ENCODE measurements at regions not wholly inside any gene's neighbourhood (a gene's known extent, or its start where the extent isn't known, plus 50 kb on each side); places are given as distances from the start of the nearest gene placed in this dataset.
"Not testable (repeated sequence)": the region's sequence is repeated elsewhere in the genome, so short reads cannot be mapped to it uniquely, and the experiment has no call there.

DNA sequence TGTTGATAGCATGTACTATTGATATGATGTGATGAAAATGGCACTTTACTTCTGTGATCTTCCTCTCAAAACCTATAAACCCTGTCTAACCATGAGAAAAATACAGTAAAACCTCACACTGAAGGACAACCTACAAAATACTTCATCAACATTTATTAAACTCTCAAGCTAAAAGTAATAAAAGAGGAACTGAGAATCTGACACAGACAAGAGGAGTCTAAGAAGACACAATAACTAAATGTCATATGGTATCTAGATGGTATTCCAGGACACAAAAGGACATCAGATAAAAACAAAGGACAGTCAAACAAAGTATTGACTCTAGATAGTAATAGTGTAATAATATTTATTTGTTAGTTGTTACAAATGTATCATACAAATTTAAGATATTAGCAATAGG is 655.3 kb downstream of the SH3BGRL start:
- H3K27me3 ChIP-seq (ENCODE audit: control insufficient read depth, insufficient read depth, low read length), result no peaks in the 10 kb centered on the region
- no peak overlapping the region for H3K4me3 ChIP-seq (ENCODE audit: low read depth, low read length)
- no peaks in the 10 kb centered on the region for H3K36me3 ChIP-seq (ENCODE audit: control insufficient read depth, insufficient read depth, low read length)
- no peaks in the 10 kb centered on the region for H3K4me1 ChIP-seq (ENCODE audit: control insufficient read depth, insufficient read depth, low read length)
- peaks cover 89% of the 10 kb centered on the region for H3K9me3 ChIP-seq (ENCODE audit: control insufficient read depth, insufficient read depth, low read length)
- no peak overlapping the region for H3K9ac ChIP-seq (ENCODE audit: low read depth, low read length)
- no peak overlapping the region for H3K27ac ChIP-seq (ENCODE audit: low read depth, low read length)

DNA sequence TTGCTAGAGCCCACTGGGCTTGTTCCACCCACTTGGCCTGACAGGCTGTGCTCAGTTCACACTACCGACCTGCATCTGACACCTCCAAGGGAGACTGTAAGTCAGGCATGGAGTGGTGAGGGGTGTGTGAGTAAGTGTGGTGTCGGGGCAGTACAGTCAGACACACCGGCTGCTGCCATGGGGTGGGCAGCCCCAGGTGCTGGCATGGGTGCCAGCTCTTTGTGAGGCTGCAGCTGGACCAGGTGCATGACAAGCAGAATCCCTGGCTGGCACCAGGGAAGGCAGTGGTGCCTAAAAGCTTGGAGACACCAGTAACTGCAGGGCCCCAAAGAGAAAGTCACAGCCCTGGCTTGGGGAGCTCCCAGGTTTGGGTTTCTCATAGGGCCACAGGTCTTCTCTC is 665.0 kb downstream of the SH3BGRL start:
- Histone ChIP-seq H3K9ac (ENCODE audit: low read depth, low read length) (no peak overlapping the region), H3K27me3 (ENCODE audit: control insufficient read depth, insufficient read depth, low read length) (no peaks in the 10 kb centered on the region), H3K4me3 (ENCODE audit: low read depth, low read length) (no peak overlapping the region), H3K36me3 (ENCODE audit: control insufficient read depth, insufficient read depth, low read length) (no peaks in the 10 kb centered on the region), H3K27ac (ENCODE audit: low read depth, low read length) (no peak overlapping the region), H3K9me3 (ENCODE audit: control insufficient read depth, insufficient read depth, low read length) (peaks cover 90% of the 10 kb centered on the region), H3K4me1 (ENCODE audit: control insufficient read depth, insufficient read depth, low read length) (no peaks in the 10 kb centered on the region)

DNA sequence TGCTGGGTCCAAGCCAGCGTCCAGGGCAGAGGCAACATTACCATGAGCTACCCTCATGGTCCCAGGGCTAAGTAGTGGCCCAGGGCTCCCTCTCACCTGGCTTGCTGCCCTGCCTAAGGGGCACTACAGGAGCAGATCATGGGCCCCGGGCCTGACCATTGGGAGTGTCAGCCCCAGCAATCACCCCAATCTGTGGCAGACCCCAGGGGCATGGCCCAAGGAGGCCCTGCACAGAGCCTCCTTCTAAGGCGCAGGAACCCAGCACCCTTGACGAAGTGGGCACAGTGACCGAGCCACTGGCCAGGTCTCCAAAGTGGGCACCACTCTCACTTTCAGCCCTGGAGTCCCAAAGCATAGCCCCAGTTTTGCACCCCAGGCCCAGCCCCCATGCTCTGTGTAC is 667.1 kb downstream of the SH3BGRL start:
- Histone ChIP-seq H3K4me1 (ENCODE audit: control insufficient read depth, insufficient read depth, low read length) (no peaks in the 10 kb centered on the region), H3K9ac (ENCODE audit: low read depth, low read length) (no peak overlapping the region), H3K27ac (ENCODE audit: low read depth, low read length) (no peak overlapping the region), H3K4me3 (ENCODE audit: low read depth, low read length) (no peak overlapping the region), H3K9me3 (ENCODE audit: control insufficient read depth, insufficient read depth, low read length) (peaks cover 94% of the 10 kb centered on the region), H3K36me3 (ENCODE audit: control insufficient read depth, insufficient read depth, low read length) (no peaks in the 10 kb centered on the region), H3K27me3 (ENCODE audit: control insufficient read depth, insufficient read depth, low read length) (no peaks in the 10 kb centered on the region)

DNA sequence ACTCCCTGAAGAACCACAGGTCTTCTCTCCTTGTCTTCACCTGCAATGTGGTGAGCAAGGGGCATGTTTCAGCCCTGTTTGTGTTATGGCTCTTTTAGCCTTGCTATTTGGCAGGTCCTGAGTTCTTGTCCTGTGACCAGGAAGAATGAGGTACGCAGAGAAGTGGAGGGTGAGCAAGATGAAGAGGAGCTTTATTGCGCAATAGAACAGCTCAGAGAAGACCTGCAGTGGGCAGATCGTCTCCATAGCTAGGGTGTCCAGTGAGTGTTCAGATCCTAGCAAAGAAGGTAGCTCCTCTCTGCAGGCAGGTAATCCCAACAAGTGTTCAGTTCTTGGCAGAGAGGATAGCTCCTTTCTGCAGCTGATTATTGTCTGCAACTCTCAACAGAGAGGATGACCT is 672.9 kb downstream of the SH3BGRL start:
- Histone ChIP-seq H3K4me1 (ENCODE audit: control insufficient read depth, insufficient read depth, low read length) (no peaks in the 10 kb centered on the region), H3K27ac (ENCODE audit: low read depth, low read length) (no peak overlapping the region), H3K4me3 (ENCODE audit: low read depth, low read length) (no peak overlapping the region), H3K27me3 (ENCODE audit: control insufficient read depth, insufficient read depth, low read length) (no peaks in the 10 kb centered on the region), H3K9me3 (ENCODE audit: control insufficient read depth, insufficient read depth, low read length) (peaks cover 96% of the 10 kb centered on the region), H3K36me3 (ENCODE audit: control insufficient read depth, insufficient read depth, low read length) (no peaks in the 10 kb centered on the region), H3K9ac (ENCODE audit: low read depth, low read length) (no peak overlapping the region)

DNA sequence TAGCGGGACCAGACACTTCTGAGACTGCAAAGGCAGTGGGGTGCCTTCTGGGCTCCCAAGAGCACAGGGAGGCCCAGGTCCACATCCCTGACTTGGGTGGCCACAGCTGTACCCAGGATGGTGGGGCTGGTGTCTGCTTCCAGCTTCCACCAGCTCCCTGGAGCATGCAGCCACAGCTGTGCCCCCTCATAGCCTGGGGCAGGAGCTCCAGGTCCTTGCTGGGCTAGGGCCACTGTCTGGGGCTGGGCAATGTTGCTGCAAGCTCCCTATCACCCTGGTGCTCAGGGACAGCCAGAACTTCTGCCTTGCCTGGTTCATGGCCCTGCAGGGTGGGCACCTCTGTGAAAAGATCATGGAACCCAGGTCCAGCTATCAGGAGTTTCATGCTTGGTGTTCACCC is 673.9 kb downstream of the SH3BGRL start:
- Histone ChIP-seq H3K4me3 (ENCODE audit: low read depth, low read length) (no peak overlapping the region), H3K9ac (ENCODE audit: low read depth, low read length) (no peak overlapping the region), H3K4me1 (ENCODE audit: control insufficient read depth, insufficient read depth, low read length) (no peaks in the 10 kb centered on the region), H3K27ac (ENCODE audit: low read depth, low read length) (no peak overlapping the region), H3K36me3 (ENCODE audit: control insufficient read depth, insufficient read depth, low read length) (no peaks in the 10 kb centered on the region), H3K27me3 (ENCODE audit: control insufficient read depth, insufficient read depth, low read length) (no peaks in the 10 kb centered on the region), H3K9me3 (ENCODE audit: control insufficient read depth, insufficient read depth, low read length) (peaks cover 96% of the 10 kb centered on the region)

DNA sequence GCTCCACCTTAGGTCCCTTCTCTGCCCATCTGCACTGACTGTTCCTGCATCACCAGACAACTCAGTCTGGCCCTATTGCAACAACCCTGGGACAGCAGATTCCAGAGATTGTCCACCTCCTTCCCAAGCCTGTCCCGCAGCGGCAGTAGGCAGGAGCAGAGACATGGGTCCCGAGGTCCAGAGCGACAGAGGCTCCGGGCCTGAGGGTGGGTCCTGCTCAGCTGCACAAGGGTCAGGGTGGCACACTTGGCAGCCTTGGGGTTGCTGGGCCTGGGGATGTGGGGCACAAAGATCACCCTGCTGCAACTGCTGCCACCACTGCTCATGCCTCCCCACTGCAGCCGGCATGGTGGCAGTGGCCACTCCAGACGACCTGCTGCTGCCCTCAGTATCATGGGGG is 674.5 kb downstream of the SH3BGRL start:
- Histone ChIP-seq H3K9ac (ENCODE audit: low read depth, low read length) (no peak overlapping the region), H3K27me3 (ENCODE audit: control insufficient read depth, insufficient read depth, low read length) (no peaks in the 10 kb centered on the region), H3K9me3 (ENCODE audit: control insufficient read depth, insufficient read depth, low read length) (peaks cover 95% of the 10 kb centered on the region), H3K36me3 (ENCODE audit: control insufficient read depth, insufficient read depth, low read length) (no peaks in the 10 kb centered on the region), H3K27ac (ENCODE audit: low read depth, low read length) (no peak overlapping the region), H3K4me3 (ENCODE audit: low read depth, low read length) (no peak overlapping the region), H3K4me1 (ENCODE audit: control insufficient read depth, insufficient read depth, low read length) (no peaks in the 10 kb centered on the region)

DNA sequence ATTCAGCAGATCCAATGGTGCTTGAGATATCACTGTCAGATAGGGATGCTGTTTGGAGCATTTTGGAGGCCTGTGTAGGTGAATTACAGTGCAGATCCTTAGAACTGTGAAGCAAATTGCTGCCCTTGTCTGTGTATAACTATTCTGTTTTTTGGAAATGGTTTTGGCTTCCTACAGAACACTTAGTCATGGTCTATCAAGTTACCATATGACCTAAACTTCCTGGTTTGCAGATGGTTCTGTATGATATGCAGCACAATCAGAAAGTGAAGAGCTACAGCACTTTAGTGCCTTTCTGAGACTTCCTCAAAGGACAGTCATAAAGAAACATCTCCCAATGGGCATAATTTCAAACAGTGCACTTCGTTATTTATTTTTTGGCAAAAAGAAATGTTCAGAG is 688.6 kb downstream of the SH3BGRL start:
- H3K27me3 ChIP-seq (ENCODE audit: control insufficient read depth, insufficient read depth, low read length), result no peaks in the 10 kb centered on the region

DNA sequence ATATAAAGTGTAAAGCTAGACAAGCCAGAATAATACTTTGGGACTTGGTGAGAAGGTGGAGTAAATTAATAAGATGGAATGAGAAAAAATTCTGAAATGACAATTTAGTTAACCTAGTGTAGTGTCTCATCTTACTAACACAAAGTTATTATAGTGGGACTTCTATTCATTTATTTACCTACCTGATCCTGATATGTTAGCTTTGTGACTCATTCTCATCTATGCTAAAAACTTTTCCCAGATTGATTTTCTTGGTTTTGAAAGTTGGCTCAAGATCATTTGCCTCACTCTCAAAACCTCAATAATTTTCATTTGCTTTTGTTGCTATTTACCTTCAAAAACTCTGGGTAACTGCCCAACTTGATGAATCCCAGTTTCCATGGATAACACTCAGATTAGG is 698.6 kb downstream of the SH3BGRL start:
- no peaks in the 10 kb centered on the region for H3K4me1 ChIP-seq (ENCODE audit: control insufficient read depth, insufficient read depth, low read length)
- H3K9me3 ChIP-seq (ENCODE audit: control insufficient read depth, insufficient read depth, low read length), result peaks cover 74% of the 10 kb centered on the region
- no peak overlapping the region for H3K4me3 ChIP-seq (ENCODE audit: low read depth, low read length)
- H3K27ac ChIP-seq (ENCODE audit: low read depth, low read length), result no peak overlapping the region
- H3K27me3 ChIP-seq (ENCODE audit: control insufficient read depth, insufficient read depth, low read length), result no peaks in the 10 kb centered on the region
- H3K36me3 ChIP-seq (ENCODE audit: control insufficient read depth, insufficient read depth, low read length), result no peaks in the 10 kb centered on the region
- no peak overlapping the region for H3K9ac ChIP-seq (ENCODE audit: low read depth, low read length)

More for the DNA sequence above, 688.6 kb downstream of the SH3BGRL start:
- H3K9ac ChIP-seq (ENCODE audit: low read depth, low read length), result no peak overlapping the region
- H3K27ac ChIP-seq (ENCODE audit: low read depth, low read length), result no peak overlapping the region
- no peaks in the 10 kb centered on the region for H3K36me3 ChIP-seq (ENCODE audit: control insufficient read depth, insufficient read depth, low read length)
- peaks cover 91% of the 10 kb centered on the region for H3K9me3 ChIP-seq (ENCODE audit: control insufficient read depth, insufficient read depth, low read length)
- H3K4me3 ChIP-seq (ENCODE audit: low read depth, low read length), result no peak overlapping the region
- no peaks in the 10 kb centered on the region for H3K4me1 ChIP-seq (ENCODE audit: control insufficient read depth, insufficient read depth, low read length)

DNA sequence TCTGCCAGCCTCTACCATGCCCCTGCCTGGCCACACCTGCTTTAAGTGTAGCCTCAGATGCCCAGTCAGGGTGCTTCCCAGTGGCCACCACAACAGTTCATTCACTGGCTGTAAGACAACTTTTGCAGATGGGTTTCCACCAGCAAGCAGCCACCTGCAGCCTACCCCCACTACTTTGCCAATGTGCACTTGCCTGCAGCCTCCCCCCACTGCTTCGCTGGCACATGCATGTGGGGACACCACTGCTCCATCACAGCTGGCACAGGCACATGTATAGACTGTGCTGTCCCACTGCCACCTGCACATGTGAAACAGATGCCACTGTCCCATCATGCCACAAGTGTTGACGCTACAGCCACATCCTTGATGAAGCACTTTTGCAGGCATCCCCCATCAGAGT is 723.9 kb downstream of the SH3BGRL start:
- Histone ChIP-seq H3K36me3 (ENCODE audit: control insufficient read depth, insufficient read depth, low read length) (no peaks in the 10 kb centered on the region), H3K27me3 (ENCODE audit: control insufficient read depth, insufficient read depth, low read length) (no peaks in the 10 kb centered on the region), H3K27ac (ENCODE audit: low read depth, low read length) (no peak overlapping the region), H3K9ac (ENCODE audit: low read depth, low read length) (no peak overlapping the region), H3K9me3 (ENCODE audit: control insufficient read depth, insufficient read depth, low read length) (peaks cover 95% of the 10 kb centered on the region), H3K4me1 (ENCODE audit: control insufficient read depth, insufficient read depth, low read length) (no peaks in the 10 kb centered on the region), H3K4me3 (ENCODE audit: low read depth, low read length) (no peak overlapping the region)

DNA sequence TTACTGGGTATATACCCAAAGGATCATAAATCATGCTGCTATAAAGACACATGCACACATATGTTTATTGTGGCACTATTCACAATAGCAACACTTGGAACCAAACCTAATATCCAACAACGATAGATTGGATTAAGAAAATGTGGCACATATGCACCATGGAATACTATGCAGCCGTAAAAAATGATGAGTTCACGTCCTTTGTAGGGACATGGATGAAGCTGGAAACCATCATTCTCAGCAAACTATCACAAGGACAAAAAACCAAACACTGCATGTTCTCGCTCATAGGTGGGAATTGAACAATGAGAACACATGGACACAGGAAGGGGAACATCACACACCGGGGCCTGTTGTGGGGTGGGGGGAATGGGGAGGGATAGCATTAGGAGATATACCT is 744.0 kb downstream of the SH3BGRL start:
- not testable (repeated sequence) for H3K27me3 ChIP-seq (ENCODE audit: control insufficient read depth, insufficient read depth, low read length); H3K27ac ChIP-seq (ENCODE audit: low read depth, low read length); H3K9ac ChIP-seq (ENCODE audit: low read depth, low read length); H3K4me1 ChIP-seq (ENCODE audit: control insufficient read depth, insufficient read depth, low read length); H3K36me3 ChIP-seq (ENCODE audit: control insufficient read depth, insufficient read depth, low read length); H3K4me3 ChIP-seq (ENCODE audit: low read depth, low read length)
- H3K9me3 ChIP-seq (ENCODE audit: control insufficient read depth, insufficient read depth, low read length), result peaks cover 41% of the 10 kb centered on the region

DNA sequence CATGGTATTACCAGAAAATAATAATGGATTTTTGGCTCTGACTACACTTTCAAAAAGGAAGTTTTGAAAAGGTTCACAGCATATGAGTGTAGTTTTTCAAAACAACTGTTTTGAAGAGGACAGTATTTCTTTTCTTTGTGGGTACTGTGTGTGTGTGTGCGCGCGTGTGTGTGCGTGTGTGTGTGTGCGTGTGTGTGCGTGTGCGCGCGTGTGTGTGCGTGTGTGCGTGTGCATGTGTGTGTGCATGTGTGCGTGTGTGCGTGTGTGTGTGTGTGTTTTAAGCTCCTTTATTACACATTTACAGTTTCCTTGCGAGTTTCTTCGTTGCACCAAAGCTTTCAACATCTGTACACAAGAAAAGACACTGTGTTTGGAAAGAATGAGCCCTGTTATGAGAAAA is 755.4 kb downstream of the SH3BGRL start:
- H3K27ac ChIP-seq (ENCODE audit: low read depth, low read length), result no peak overlapping the region
- H3K9me3 ChIP-seq (ENCODE audit: control insufficient read depth, insufficient read depth, low read length), result peaks cover 81% of the 10 kb centered on the region
- no peaks in the 10 kb centered on the region for H3K27me3 ChIP-seq (ENCODE audit: control insufficient read depth, insufficient read depth, low read length)
- no peaks in the 10 kb centered on the region for H3K36me3 ChIP-seq (ENCODE audit: control insufficient read depth, insufficient read depth, low read length)
- H3K9ac ChIP-seq (ENCODE audit: low read depth, low read length), result no peak overlapping the region
- H3K4me1 ChIP-seq (ENCODE audit: control insufficient read depth, insufficient read depth, low read length), result no peaks in the 10 kb centered on the region
- H3K4me3 ChIP-seq (ENCODE audit: low read depth, low read length), result no peak overlapping the region

DNA sequence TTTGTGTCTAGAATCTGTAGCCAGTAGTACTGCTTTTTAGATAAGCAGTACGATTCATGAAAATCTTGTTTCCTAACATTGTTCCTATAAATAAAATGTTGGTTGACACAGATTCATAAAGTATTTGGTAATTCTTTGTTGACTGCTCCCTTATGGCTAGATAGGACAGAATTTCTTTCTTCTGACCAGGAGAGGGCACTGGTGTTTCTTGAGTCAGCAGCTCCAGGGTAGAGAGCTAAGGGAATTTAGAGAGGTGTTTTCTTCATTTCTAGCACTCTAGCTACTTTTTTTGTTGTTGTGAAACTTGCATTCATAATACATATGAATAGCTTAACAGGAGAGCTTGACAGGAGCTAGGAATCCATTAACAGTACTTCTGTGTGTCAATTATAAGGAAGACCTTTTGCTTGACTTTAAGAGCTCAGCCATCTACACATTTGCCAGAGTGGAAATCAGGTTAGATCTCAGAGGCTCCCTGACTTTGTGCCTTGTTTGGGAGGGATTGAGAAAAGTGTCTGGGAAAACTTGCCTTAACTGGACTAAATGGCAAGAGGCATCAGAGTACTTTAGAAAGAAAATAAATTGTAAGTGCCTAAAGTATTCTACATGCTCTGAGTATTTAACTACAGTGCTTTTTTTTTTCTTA is 756.1 kb downstream of the SH3BGRL start:
- Histone ChIP-seq H3K36me3 (ENCODE audit: control insufficient read depth, insufficient read depth, low read length) (no peaks in the 10 kb centered on the region), H3K9ac (ENCODE audit: low read depth, low read length) (no peak overlapping the region), H3K9me3 (ENCODE audit: control insufficient read depth, insufficient read depth, low read length) (peaks cover 80% of the 10 kb centered on the region), H3K4me1 (ENCODE audit: control insufficient read depth, insufficient read depth, low read length) (no peaks in the 10 kb centered on the region), H3K27me3 (ENCODE audit: control insufficient read depth, insufficient read depth, low read length) (no peaks in the 10 kb centered on the region), H3K27ac (ENCODE audit: low read depth, low read length) (no peak overlapping the region), H3K4me3 (ENCODE audit: low read depth, low read length) (no peak overlapping the region)
